ENCODE measurements at regions not wholly inside any gene's neighbourhood (a gene's known extent, or its start where the extent isn't known, plus 50 kb on each side); places are given as distances from the start of the nearest gene placed in this dataset.

GRCh38 chrX:112510629-112511028 is 169.1 kb downstream of the LHFPL1 start:
- TF ChIP-seq EZH2 (IDR thresholded peaks at IDR 0.05; ENCODE audit: low read length, missing control alignments) (no peak), CTCF (conservative IDR thresholded peaks at IDR 0.05 in 1 of 2, IDR thresholded peaks at IDR 0.05 in 1 of 2; ENCODE audit: low read depth in 1 of 2, low read length in 2 of 2) (no peak)

Measured in fibroblast of lung (primary cell).